ENCODE measurements at regions not wholly inside any gene's neighbourhood (a gene's known extent, or its start where the extent isn't known, plus 50 kb on each side); places are given as distances from the start of the nearest gene placed in this dataset.

GRCh38 chr1:103435443-103435842 lies 90.1 kb upstream of the RNPC3 start:
- no peaks in the 10 kb centered on the region for H4K20me1 ChIP-seq (ENCODE audit: control insufficient read depth, extremely low read depth, insufficient read depth, low read length)
- no peak overlapping the region for H3K27ac ChIP-seq (ENCODE audit: insufficient read depth, low read length)
- no peak overlapping the region for H3K9ac ChIP-seq (ENCODE audit: insufficient read depth, low read length)
- no peak overlapping the region for H3K4me3 ChIP-seq (replicated peaks in 1 of 4; ENCODE audit: control extremely low read depth in 1 of 4, insufficient read depth in 1 of 4, low read depth in 3 of 4, low read length in 4 of 4)
- H3K4me1 ChIP-seq (ENCODE audit: control insufficient read depth, extremely low read depth, insufficient read depth, low read length): no peaks in the 10 kb centered on the region
- H3K36me3 ChIP-seq (ENCODE audit: control insufficient read depth, insufficient read depth, low read length): no peaks in the 10 kb centered on the region
- no peak for DNase-seq (ENCODE audit: low read depth in 2 of 2)
- H3K79me2 ChIP-seq (ENCODE audit: control insufficient read depth, insufficient read depth, low read length): no peaks in the 10 kb centered on the region
- no peaks in the 10 kb centered on the region for H3K27me3 ChIP-seq (ENCODE audit: control insufficient read depth, insufficient read depth, low read length)
- TF ChIP-seq EZH2 (IDR thresholded peaks at IDR 0.05; ENCODE audit: low read length, missing control alignments): no peak
- TF ChIP-seq CTCF (conservative IDR thresholded peaks at IDR 0.05 in 1 of 2, IDR thresholded peaks at IDR 0.05 in 1 of 2; ENCODE audit: low read depth in 1 of 2, low read length in 2 of 2): no peak
- H3K4me2 ChIP-seq (ENCODE audit: extremely low read depth, insufficient read depth, low read length): no peak overlapping the region
- no peaks in the 10 kb centered on the region for H3K9me3 ChIP-seq (ENCODE audit: control insufficient read depth, insufficient read depth, low read depth, low read length)
- H2AFZ ChIP-seq (ENCODE audit: low read length): no peak overlapping the region

- H3K79me2 ChIP-seq (ENCODE audit: control insufficient read depth, insufficient read depth, low read length): no peaks in the 10 kb centered on the region
- H3K4me3 ChIP-seq (replicated peaks in 1 of 4; ENCODE audit: control extremely low read depth in 1 of 4, insufficient read depth in 1 of 4, low read depth in 3 of 4, low read length in 4 of 4): no peak overlapping the region
- no peak overlapping the region for H3K9ac ChIP-seq (ENCODE audit: insufficient read depth, low read length)
Measured at GRCh38 chr1:103424650-103425049, 100.8 kb upstream of the RNPC3 start.

GRCh38 chr1:103416681-103417286 lies 108.7 kb upstream of the RNPC3 start:
- Histone ChIP-seq H4K20me1 (ENCODE audit: control insufficient read depth, extremely low read depth, insufficient read depth, low read length) (no peaks in the 10 kb centered on the region), H3K36me3 (ENCODE audit: control insufficient read depth, insufficient read depth, low read length) (no peaks in the 10 kb centered on the region), H3K79me2 (ENCODE audit: control insufficient read depth, insufficient read depth, low read length) (no peaks in the 10 kb centered on the region), H3K27me3 (ENCODE audit: control insufficient read depth, insufficient read depth, low read length) (no peaks in the 10 kb centered on the region), H3K4me2 (ENCODE audit: extremely low read depth, insufficient read depth, low read length) (no peak overlapping the region), H3K4me1 (ENCODE audit: control insufficient read depth, extremely low read depth, insufficient read depth, low read length) (no peaks in the 10 kb centered on the region), H3K9ac (ENCODE audit: insufficient read depth, low read length) (no peak overlapping the region), H3K4me3 (replicated peaks in 1 of 4; ENCODE audit: control extremely low read depth in 1 of 4, insufficient read depth in 1 of 4, low read depth in 3 of 4, low read length in 4 of 4) (no peak overlapping the region), H3K27ac (ENCODE audit: insufficient read depth, low read length) (no peak overlapping the region), H2AFZ (ENCODE audit: low read length) (no peak overlapping the region), H3K9me3 (ENCODE audit: control insufficient read depth, insufficient read depth, low read depth, low read length) (no peaks in the 10 kb centered on the region)
- DNase-seq (ENCODE audit: low read depth in 2 of 2): peak; percentile 8 to 70
- TF ChIP-seq EZH2 (IDR thresholded peaks at IDR 0.05; ENCODE audit: low read length, missing control alignments) (no peak), CTCF (conservative IDR thresholded peaks at IDR 0.05 in 1 of 2, IDR thresholded peaks at IDR 0.05 in 1 of 2; ENCODE audit: low read depth in 1 of 2, low read length in 2 of 2) (no peak)

More at GRCh38 chr1:103424650-103425049, 100.8 kb upstream of the RNPC3 start:
- Histone ChIP-seq H2AFZ (ENCODE audit: low read length) (no peak overlapping the region), H3K27me3 (ENCODE audit: control insufficient read depth, insufficient read depth, low read length) (no peaks in the 10 kb centered on the region), H3K4me2 (ENCODE audit: extremely low read depth, insufficient read depth, low read length) (no peak overlapping the region), H3K9me3 (ENCODE audit: control insufficient read depth, insufficient read depth, low read depth, low read length) (no peaks in the 10 kb centered on the region), H3K4me1 (ENCODE audit: control insufficient read depth, extremely low read depth, insufficient read depth, low read length) (no peaks in the 10 kb centered on the region), H3K27ac (ENCODE audit: insufficient read depth, low read length) (no peak overlapping the region), H3K36me3 (ENCODE audit: control insufficient read depth, insufficient read depth, low read length) (no peaks in the 10 kb centered on the region), H4K20me1 (ENCODE audit: control insufficient read depth, extremely low read depth, insufficient read depth, low read length) (no peaks in the 10 kb centered on the region)
- no peak for DNase-seq (ENCODE audit: low read depth in 2 of 2)
- TF ChIP-seq CTCF (conservative IDR thresholded peaks at IDR 0.05 in 1 of 2, IDR thresholded peaks at IDR 0.05 in 1 of 2; ENCODE audit: low read depth in 1 of 2, low read length in 2 of 2) (no peak), EZH2 (IDR thresholded peaks at IDR 0.05; ENCODE audit: low read length, missing control alignments) (no peak)
